ENCODE measurements at regions not wholly inside any gene's neighbourhood (a gene's known extent, or its start where the extent isn't known, plus 50 kb on each side); places are given as distances from the start of the nearest gene placed in this dataset.

- TF ChIP-seq YY1 (IDR thresholded peaks at IDR 0.05; ENCODE audit: insufficient read depth, insufficient read length) (no peak), ZNF274 (IDR thresholded peaks at IDR 0.05; ENCODE audit: low read depth, low read length) (no peak)
Observed at GRCh38 chrX:42149281-42149680, 225.9 kb upstream of the CASK start.

Data from NT2/D1 (cell line).